Stimulated activated CD4-positive, alpha-beta T cell treated with anti-CD3 and anti-CD28 coated beads, Interleukin-4, amount 100 ng/mL, for 24 hours (primary cell): ENCODE measurements at regions not wholly inside any gene's neighbourhood (a gene's known extent, or its start where the extent isn't known, plus 50 kb on each side); places are given as distances from the start of the nearest gene placed in this dataset.

Source experiments
- DNase-seq: peaks from one replicate; pipeline ENCODE4 v3.0.0-alpha.2; 2020

DNA sequence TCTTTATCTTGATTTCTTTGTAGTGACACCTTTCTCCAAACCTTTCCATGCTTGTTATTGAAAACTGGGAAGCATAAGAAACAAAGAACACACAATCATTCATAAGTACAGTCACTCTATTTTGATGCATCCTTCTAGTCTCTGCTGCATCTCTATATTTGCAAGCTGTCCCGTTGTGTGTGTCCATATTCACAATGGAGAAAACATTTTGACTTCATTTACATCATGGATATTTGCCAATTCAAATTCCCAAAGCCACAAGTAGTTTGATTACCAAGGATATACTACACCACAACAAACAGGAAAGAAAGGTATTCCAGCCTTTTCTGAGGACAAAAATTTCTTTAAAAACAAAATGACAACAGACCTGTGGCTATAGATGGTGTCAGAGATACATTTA is 673.8 kb downstream of the STIM2 start:
- no peak for DNase-seq

DNA sequence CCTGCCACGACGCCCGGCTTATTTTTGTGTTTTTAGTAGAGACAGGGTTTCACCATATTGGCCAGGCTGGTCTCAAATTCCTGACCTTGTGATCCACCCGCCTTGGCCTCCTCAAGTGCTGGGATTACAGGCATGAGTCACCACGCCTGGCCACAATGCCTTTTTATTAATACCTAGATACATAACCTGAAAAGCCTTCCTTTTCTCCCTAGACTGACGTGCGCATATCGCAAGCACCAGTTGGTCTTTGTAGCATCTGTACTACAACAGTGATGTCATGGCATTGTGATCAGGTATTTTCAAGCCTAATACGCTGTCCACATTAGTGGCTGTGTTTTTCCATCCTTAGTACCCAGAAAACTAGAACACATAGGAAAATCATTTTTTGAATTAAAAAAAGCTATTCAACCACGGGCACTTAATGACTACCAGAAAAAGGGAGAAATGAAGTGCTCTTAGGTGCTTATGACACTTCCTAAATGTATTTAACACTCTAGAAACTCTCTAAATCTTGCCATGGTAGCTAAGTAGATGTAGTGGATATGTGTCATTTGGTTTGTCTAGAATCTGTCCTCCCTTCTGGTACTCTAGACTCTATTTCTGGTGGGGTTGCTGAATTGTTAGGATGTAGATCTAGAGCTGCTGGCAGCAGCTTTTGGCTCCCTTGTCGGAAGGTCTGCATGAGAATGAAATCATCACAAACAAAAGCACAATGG is 707.8 kb downstream of the STIM2 start:
- DNase-seq: no peak

GRCh38 chr4:27568952-27569319 is 708.3 kb downstream of the STIM2 start:
- DNase-seq: no peak

GRCh38 chr4:27574743-27575142 is 714.1 kb downstream of the STIM2 start:
- DNase-seq: no peak

GRCh38 chr4:27577951-27578350 is 717.3 kb downstream of the STIM2 start:
- DNase-seq: no peak

DNA sequence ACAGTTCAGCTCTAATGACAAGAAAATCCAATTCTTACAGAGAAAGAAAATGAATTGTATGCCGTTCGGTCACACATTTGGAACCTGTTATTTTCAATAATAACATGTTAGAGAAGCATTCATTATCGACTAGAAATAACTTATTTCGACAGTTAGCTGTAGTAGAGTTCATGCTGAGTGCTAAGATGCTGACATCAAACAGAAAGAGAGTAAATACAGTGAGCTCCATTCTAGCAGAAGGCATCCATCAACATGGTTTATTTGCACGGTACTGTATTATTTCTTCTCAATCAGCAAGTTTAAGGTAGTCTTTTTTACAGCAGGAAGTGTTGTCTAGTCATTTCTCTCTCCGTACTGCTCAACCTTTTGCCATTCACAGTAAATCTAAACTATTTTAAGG is 732.1 kb downstream of the STIM2 start:
- no peak for DNase-seq

- no peak for DNase-seq
Observed at GRCh38 chr4:27594922-27595321, 734.3 kb downstream of the STIM2 start.

DNA sequence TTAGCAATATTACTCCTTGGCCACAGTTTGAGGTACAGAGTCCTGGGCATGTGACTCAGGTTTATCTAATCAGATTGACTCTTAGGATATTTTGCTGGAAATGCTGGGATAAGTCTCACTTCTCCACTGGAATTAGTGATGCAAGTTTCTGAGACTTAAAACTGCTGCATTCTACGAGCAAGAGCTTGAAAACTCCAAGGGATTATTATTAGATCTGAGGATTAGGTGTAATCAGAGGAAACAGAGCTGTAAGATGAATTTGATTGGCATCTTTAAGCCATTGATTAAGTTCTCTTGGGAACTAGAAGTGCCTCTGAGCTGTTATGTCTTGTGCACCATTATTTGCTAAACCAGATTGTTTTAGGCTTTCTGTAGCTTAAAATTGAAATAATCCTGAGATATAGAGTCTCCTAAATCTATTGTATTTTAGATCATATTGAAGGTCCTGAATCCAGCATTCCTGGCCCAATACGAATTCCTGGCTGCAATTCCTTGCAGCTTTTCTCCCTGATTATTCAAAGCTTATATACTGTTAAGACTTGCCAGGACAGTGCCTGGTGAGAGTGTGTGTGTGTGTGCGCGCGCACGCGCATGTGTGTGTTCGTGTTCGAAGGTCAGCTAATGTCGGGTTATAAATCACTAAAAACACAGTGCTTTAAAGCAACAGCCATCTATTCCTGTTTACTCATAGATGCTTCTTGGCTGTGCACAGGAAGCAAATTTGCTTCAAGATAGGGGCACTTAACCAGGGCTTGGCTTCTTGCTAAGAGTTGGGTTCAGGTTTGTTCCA is 735.1 kb downstream of the STIM2 start:
- no peak for DNase-seq

DNA sequence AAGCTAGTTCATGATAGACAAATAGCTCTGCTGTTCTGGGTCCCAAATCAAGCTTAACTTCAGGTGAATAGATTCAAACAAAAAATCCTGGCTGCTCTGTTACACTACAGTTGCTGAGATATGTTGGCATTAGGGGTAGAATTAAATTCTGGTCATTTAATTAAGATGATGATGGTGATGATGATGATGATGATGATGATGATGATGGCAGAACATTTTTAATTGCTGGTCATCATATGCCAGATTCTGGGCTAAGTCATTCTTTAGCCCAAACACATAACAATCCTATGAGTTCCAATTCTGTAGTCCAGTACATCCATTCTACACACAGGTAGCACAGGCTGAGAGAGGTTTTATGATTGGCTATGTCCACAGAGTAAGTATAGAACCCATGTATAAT is 741.5 kb downstream of the STIM2 start:
- no peak for DNase-seq

DNA sequence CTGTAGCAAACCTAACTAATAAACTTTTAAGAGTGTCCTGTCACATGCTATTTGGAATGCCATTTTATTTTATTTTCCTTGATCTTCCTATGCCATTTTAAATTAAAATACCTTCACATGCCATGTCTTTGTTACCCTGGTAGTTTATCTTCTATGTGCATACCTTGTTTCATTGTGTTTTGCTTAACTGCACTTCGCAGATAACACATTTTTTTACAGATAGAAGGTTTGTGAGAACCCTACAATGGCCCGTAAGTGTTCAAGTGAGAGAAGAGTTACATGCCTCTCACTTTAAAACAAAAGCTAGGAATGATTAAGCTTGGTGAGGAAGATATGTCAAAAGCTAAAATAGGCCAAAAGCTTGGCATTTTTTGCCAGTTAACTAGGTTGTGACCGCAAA is 744.1 kb downstream of the STIM2 start:
- no peak for DNase-seq

- no peak for DNase-seq
Observed at GRCh38 chr4:27616166-27616565, 755.5 kb downstream of the STIM2 start.

DNA sequence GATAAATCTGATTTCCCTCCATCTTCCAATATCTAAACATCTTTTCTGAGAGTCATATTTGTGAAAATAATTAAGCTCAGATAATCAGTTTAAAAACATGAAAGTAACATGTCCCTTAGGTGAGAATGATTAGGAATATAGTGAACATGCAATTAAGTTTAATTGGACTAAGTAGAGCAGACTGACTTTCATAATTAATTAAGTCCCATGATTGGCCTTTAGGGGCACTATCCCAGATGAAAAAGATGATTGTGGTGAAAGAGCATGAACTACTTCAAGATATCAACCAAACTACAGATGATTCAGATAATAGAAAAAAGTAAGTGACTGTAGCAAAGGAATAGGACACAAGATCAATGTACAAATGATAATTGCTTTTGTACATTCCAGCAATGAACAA is 758.8 kb downstream of the STIM2 start:
- DNase-seq: no peak

GRCh38 chr4:27620886-27621285 is 760.2 kb downstream of the STIM2 start:
- no peak for DNase-seq

DNA sequence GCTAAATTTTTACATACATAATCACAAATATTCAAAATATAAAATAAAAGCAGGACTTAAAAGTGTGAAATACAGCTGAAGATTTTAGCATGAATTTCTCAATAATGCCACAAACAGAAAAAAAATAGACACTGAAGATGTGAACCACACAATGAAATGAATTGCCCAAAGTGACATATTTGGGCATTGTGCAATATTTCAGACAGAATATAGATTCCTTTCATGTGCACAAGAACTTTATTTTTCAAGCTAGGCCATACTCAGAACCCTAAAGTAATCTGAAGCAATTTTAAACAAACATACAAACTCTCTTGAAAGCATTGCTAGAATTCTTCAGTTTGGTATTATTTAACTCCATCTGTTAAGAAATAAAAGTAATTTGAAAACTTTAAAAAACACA is 764.1 kb downstream of the STIM2 start:
- no peak for DNase-seq

GRCh38 chr4:27628609-27629008 is 768.0 kb downstream of the STIM2 start:
- no peak for DNase-seq

- no peak for DNase-seq
Observed at GRCh38 chr4:27629532-27630225, 769.0 kb downstream of the STIM2 start.

- DNase-seq: no peak
Observed at GRCh38 chr4:27635936-27636913, 775.6 kb downstream of the STIM2 start.

- DNase-seq: no peak
Observed at GRCh38 chr4:27638163-27638915, 777.7 kb downstream of the STIM2 start.

- DNase-seq: no peak
Observed at GRCh38 chr4:27643101-27643500, 782.5 kb downstream of the STIM2 start.

GRCh38 chr4:27648416-27648815 is 787.8 kb downstream of the STIM2 start:
- DNase-seq: no peak

- DNase-seq: no peak
Observed at GRCh38 chr4:27662426-27662825, 801.8 kb downstream of the STIM2 start.

DNA sequence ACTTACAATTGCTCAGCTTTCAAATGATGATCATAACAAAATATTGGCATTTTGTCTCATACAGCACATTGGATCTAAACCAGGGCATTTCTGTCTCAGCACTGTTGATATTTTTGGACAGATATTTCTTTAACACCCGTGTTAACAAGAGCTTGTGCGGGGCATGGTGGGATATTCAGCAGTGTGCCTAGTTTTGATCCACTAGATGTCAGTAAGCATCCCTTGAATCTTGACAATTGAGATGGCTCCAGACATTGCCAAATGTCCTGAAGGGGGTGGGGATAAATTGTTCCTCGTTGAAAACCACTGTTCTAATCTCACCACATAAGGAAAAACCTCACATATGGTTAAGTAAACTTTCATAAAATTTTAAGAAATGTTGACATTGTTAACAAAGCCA is 806.3 kb downstream of the STIM2 start:
- DNase-seq: no peak
